Ishikawa (cell line): ENCODE measurements at regions not wholly inside any gene's neighbourhood (a gene's known extent, or its start where the extent isn't known, plus 50 kb on each side); places are given as distances from the start of the nearest gene placed in this dataset.

Source experiments
- CEBPB ChIP-seq: IDR thresholded peaks from 2 replicates; pipeline ENCODE4 v1.6.1; 2012
- CREB1 ChIP-seq: IDR thresholded peaks from 2 replicates; pipeline ENCODE4 v1.6.1; 2012; ENCODE audit warnings: low read depth
- EGR1 ChIP-seq: IDR thresholded peaks from 2 replicates; pipeline ENCODE4 v1.6.1; 2012
- EP300 ChIP-seq: IDR thresholded peaks from 2 replicates; pipeline ENCODE4 v1.6.1; 2012; ENCODE audit warnings: borderline replicate concordance
- FOXM1 ChIP-seq: IDR thresholded peaks from 2 replicates; pipeline ENCODE4 v1.6.1; 2012; ENCODE audit warnings: low read depth, borderline replicate concordance
- NFIC ChIP-seq: IDR thresholded peaks from 2 replicates; pipeline ENCODE4 v1.6.1; 2012
- RAD21 ChIP-seq: IDR thresholded peaks from 2 replicates; pipeline ENCODE4 v1.6.1; 2012; ENCODE audit warnings: low read depth
- REST ChIP-seq: IDR thresholded peaks from 2 replicates; pipeline ENCODE4 v1.6.1; 2012; ENCODE audit warnings: low read depth, mild to moderate bottlenecking
- TAF1 ChIP-seq: IDR thresholded peaks from 2 replicates; pipeline ENCODE4 v1.6.1; 2012; ENCODE audit warnings: low read depth, mild to moderate bottlenecking
- TCF12 ChIP-seq: IDR thresholded peaks from 2 replicates; pipeline ENCODE4 v1.6.1; 2012; ENCODE audit warnings: low read depth
- TEAD4 ChIP-seq: IDR thresholded peaks from 2 replicates; pipeline ENCODE4 v1.6.1; 2012
- USF1 ChIP-seq: IDR thresholded peaks from 2 replicates; pipeline ENCODE4 v1.6.1; 2012
- YY1 ChIP-seq: IDR thresholded peaks from 2 replicates; pipeline ENCODE4 v1.6.1; 2012; ENCODE audit warnings: low read depth
- ZBTB7A ChIP-seq: IDR thresholded peaks from 2 replicates; pipeline ENCODE4 v1.6.1; 2012; ENCODE audit warnings: low read depth
- TF ChIP-seq, protein P1 (sequence below): IDR thresholded peaks from 2 replicates; pipeline ENCODE4 v1.6.1; 2012

DNA sequence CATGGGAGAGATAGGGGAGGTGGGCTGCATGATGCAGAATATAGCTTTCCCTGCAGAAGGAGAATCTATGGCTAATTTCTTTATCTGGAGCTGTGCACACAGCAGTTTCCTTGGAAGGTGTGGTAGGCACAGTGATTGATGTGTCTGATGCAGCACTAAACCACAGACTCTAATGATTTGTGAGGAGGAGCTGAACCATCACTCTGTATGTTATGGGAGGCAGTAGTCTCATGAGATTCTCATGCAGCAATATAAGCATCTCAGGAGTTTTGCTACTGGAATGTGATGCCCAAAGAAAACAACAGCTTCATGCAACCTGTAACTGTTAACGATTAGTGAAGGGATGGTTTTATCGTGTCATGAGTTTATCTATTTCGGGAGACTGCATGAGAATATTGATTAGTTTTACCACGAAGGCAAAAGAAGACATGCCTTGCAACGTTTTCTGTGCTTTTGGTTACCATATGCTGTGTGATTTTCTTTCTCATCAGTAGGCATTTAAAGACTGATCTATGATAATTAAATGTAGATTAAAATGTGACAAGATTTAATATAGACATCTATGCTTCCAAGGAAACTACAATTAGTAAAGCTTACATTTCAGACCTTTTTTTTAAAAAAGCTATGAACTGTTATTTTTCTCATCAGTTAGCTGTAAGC lies 286.8 kb downstream of the ARL6IP6 start:
- no peak for TF ChIP-seq TCF12
- no peak for TF ChIP-seq CEBPB
- TF ChIP-seq REST = no peak
- TF ChIP-seq ZBTB7A = no peak
- TF ChIP-seq USF1 = no peak
- no peak for TF ChIP-seq NFIC
- no peak for TF ChIP-seq YY1
- TF ChIP-seq RAD21 = no peak
- no peak for TF ChIP-seq EGR1
- no peak for TF ChIP-seq TEAD4
- no peak for TF ChIP-seq EP300
- no peak for TF ChIP-seq CREB1
- no peak for TF ChIP-seq TAF1
- TF ChIP-seq, protein P1, sequence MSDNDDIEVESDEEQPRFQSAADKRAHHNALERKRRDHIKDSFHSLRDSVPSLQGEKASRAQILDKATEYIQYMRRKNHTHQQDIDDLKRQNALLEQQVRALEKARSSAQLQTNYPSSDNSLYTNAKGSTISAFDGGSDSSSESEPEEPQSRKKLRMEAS = no peak

DNA sequence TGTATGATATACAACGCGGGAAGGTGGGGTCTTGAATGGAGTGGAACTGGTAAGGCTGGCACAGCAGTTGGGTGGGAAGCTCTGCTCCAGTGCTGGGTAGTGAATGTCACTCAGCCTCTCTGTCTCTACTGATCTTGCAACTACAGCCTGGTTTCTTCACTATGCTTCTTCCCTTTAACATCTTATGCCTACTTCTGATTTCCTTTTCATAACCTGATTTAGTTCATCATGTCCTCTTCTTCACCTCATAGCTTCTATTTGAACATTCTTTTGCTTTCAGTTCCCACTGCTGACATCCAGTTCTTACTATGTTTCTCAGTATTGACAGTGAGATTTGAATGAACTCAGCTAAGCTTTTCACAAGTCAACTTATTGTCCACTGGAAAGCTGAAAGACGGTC lies 286.2 kb downstream of the ARL6IP6 start:
- TF ChIP-seq CEBPB = no peak
- TF ChIP-seq, protein P1 = no peak

DNA sequence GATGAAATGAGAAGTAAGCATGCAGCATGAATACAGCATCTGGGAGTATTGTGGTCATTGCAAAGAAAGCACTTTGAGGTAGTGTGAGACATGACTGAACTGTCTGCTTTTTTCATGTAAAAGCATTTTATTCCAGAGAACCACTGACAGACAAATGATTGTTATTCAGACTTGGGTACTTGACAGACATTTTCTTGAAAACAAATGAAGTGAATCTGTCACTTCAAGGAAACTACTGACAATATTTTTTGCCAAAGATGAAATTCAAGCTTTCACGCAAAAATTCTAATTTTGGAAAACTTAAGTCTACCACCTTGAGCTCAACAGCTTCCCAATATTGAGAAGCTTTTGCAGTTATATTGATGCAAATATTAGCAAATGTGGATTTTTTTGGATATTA lies 255.7 kb downstream of the ARL6IP6 start:
- TF ChIP-seq USF1 = no peak
- no peak for TF ChIP-seq YY1
- no peak for TF ChIP-seq TAF1
- no peak for TF ChIP-seq REST
- TF ChIP-seq EGR1 = no peak
- no peak for TF ChIP-seq TEAD4
- TF ChIP-seq FOXM1 = no peak

GRCh38 chr2:152971685-152972084 lies 253.3 kb downstream of the ARL6IP6 start:
- no peak for TF ChIP-seq REST
- TF ChIP-seq EGR1 = no peak
- no peak for TF ChIP-seq EP300
- TF ChIP-seq, protein P1 = no peak
- TF ChIP-seq TAF1 = no peak
- no peak for TF ChIP-seq RAD21
- TF ChIP-seq CEBPB = no peak
- no peak for TF ChIP-seq NFIC
- TF ChIP-seq TCF12 = no peak
- no peak for TF ChIP-seq ZBTB7A
- no peak for TF ChIP-seq CREB1
- no peak for TF ChIP-seq FOXM1
- no peak for TF ChIP-seq TEAD4

GRCh38 chr2:152962446-152962845 lies 244.0 kb downstream of the ARL6IP6 start:
- TF ChIP-seq USF1 = no peak
- no peak for TF ChIP-seq EP300
- no peak for TF ChIP-seq YY1
- no peak for TF ChIP-seq RAD21
- no peak for TF ChIP-seq REST
